ENCODE measurements at regions not wholly inside any gene's neighbourhood (a gene's known extent, or its start where the extent isn't known, plus 50 kb on each side); places are given as distances from the start of the nearest gene placed in this dataset.
A peak's percentile ranks its signal among the peaks of the same experiment; 100 is the strongest.

DNA sequence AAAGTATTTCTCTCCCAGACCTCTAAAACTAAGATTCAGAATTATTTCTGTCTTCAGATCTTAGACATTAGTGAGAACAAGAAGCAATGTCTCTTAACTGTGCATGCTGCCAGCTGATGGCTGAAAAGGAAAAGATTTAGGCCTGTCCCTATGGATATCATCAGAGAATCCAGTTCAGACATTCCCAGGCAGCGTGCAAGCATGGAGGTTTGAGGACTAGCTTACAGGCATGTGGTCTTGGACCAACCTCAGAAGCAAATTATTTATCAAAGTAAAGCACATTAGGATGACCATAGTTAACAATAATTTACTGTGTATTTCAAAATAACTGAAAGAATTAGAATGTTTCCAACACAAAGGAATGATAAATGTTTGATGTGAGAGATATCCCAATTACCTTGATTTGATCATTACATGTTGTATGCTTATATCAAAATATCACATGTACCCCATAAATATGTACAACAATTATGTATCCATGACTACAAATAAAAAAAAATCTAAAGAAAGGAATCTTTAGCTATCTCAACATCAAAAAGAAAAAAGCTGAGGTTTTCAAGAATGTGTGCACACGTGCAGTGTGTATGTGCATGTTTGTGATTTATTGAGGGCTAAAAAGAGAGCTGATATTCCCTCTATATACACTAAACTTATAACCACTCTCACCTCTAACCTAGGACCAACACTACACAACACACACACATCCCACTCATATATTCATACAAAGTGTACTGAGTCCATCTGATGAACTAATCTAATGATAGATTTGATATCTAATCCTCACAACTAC, 108.9 kb upstream of the THBS1 start:
- no peak for DNase-seq

DNA sequence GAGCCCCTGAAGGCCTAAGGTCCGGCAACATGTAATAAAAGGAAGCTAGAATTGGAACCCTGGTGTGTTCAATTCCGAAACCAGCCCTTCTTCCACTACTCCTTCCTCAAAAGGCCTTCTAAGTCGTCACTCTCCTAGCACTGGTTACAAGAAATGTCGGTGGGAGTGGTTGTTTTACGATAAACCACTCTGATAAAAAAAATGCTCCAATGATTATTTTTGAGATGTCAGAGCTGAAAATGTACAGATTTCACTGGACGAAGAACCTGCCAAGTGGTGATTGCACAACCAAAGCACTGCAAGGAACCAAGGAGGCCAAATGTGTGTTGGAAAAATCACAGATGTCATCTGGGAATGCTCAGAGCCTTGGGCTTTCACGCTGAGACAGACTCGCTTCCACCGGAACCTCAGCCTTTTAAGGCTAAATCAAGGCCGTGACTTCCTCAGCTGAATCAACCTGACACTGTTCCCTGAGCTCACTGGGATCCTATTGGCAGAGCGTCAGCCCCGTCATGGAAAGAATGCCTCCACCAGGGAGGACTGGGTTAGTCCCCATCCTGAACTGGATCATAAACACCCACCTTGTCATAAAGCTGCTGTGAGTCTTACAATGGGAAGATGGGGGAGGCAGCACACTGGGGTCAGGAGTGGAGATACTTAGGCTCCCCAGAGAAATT, 108.1 kb upstream of the THBS1 start:
- peak; percentile 88 for DNase-seq

DNA sequence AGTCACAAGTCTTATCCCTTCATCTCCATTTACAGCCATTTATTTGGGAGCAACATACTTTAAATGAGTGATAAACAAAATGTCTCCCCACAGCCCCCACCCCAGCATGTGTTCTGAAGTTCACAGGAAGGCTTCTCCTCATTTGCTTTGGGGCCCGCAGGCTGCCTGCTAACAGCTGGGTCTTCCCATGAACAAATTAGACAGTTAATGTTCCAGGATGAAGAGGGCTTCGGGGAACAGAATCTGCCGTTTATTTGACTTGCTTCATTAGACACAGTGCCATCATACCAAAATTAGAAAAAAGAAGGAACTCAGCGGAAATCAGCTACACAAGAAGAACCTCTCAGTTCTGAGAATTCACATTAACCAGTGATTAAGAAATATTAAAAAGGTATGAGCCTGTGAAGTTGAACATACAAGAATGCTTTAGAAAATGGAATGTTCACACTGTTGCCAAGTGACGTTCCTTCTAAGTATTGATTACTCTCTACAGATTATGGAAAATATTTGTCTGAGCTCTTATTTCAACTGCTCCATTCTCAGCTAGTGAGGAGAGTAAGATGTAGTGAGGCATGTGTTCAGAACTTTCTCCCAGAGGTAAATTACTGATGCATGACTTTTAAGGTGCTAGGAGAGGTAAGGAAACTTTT, 107.5 kb upstream of the THBS1 start:
- DNase-seq = peak; percentile 58

DNA sequence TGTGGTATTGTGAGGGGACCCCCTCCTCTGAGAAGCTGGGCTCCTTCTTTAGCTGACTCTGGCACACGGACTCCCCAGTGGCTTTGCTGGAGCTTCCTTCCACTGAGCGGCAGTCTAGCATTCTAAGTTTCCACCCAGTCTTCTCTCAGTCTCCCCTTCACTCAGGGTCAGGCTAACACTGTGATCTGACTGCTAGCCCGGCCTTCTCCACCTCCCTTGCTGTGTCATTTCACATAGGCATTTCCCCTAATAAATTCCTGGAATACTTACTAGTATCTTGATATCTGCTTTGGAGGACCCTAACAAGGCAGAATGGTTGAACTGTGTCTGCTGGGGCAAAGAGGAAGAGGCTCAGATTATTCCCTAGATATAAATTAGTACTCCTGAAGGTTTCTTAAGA, 106.2 kb upstream of the THBS1 start:
- no peak for DNase-seq

DNA sequence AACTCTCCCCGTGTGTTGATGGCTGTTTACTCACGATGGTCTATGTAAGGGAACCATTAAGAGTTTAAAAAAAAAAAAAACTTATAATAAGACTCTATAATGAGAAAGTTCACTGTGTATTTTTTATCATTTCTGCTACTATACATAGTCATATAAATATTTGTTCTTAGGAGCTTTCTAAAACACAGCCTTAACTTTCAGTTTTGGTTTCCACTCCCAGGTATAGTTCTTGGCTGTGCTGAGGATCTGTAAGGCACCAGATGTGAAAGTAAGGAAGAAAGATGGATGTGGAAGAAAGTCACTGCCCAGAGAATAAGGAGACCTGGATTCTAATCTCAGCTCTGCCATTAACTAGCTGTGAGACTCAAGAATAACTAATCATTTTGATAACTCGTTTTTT, 101.9 kb upstream of the THBS1 start:
- no peak for DNase-seq

DNA sequence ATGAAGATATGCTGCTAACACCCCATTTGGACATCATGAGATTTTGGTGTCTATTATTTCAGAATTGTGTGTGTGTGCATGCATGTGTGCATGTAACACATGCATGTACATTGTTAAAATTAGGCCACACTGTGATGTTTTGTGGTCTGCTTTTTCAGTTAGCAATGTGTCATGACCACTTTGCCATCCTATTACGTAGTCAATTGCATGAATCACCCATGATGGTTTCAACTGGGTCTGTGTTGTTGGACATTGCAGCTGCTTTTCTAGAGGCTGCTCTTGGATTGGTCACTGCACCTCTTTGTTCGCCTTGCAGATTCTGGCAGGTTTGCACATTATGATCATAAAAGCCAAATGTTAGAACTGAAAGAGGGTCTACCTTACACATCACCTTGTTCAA, 101.0 kb upstream of the THBS1 start:
- peak; percentile 82 for DNase-seq

DNA sequence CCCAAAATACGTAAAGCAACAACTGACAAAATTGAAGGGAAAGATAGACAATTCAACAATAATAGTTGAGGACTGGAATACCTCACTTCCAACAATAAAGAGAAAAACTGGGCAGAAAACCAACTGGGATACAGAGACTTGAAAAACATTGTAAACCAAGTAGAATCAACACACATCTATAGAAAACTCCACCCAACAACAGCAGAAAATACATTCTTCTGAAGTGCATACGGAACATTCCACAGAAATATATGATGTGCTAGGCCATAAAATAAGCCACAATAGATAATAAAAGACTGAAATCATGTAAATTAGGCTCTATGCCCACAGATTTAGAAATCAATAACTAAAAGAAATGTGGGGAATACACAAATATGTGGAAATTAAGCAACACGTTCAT, 98.4 kb upstream of the THBS1 start:
- no peak for DNase-seq

DNA sequence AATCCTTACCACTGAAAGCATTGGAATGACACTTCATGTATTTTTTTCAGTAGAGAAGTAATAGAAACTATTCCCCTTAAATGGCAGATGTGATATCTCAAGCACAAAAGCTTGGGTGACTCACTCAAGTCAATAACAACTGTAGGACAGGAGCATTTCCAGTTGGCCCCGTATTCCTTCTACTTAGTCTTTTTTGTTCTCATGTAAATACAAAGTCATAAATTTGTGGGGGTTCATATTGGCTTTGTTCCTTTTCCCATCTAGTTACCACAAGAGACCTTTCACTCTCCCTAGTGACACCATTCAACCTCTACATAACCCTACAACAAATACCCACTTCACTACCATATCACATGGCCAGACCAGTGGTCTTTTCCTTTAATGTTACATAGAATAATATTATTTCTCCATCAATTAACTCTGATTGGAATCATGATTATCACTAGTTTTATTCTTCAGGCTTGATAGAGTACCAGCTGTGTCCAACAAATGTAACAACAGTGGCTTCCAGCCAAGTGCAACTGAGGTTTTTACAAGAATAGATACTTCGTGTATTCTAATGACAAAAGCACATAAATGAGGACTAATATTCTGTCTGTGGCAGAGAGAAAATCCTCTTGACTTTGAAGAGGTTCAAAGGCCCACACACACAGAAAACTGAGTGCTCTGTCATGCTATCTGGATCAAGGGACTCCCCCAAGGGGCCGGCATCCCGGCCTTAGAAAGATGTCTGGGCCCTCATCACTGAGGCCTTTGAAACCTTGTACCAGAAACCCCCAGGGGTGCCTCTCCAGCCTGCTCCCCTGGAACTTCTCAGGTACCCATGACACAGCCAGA, 94.0 kb upstream of the THBS1 start:
- DNase-seq = no peak

DNA sequence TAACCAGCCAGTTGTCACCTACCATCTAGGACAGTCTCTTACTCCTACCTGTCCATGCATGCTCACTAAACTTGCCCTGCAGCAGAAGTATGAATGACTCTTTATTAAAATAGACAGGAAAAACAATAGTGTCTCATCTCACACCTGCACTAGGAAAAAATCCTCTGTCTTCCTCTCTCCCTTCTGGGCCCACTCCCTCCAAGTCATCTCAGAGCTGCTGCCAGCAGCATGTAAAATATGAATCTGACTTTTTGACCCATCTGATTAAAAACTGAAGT, 93.5 kb upstream of the THBS1 start:
- no peak for DNase-seq

DNA sequence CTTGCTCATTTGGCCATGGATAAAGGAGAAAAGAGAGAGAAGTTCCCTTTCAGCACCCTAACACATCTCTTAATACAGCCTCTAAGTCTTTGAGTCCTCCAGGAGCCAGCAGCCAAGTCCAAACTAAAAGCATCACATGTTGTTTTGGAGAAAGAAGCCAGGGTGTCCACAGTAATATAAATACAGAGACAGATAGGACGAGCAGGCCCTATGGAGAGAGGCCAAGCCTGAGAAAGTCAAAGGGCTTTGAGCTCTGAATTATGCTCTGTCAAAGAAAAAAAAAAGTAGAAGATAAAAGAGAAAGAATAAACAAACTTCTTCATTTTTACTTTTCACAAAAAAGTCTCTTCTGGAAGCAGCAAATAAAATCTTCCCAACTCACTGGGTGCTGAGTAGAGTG, 92.4 kb upstream of the THBS1 start:
- DNase-seq = no peak

DNA sequence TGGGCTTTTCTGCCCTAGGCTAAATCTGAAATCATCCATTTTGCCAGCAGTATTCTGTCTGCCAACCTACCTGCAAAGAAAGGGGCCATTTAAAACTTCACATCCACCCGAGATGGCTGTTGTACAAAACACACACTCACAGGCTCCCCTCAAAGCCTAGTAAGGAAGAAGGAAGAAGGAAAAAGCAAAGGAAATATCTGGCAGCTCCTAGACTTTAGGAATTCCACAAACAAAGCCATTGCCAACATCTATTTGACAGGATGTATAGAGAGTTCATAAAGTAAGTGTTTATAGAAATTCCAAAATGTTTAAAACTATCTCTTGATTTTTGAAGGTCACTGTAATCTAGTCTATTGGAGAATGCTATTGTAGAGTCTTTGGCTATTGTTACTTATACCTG, 91.9 kb upstream of the THBS1 start:
- no peak for DNase-seq

DNA sequence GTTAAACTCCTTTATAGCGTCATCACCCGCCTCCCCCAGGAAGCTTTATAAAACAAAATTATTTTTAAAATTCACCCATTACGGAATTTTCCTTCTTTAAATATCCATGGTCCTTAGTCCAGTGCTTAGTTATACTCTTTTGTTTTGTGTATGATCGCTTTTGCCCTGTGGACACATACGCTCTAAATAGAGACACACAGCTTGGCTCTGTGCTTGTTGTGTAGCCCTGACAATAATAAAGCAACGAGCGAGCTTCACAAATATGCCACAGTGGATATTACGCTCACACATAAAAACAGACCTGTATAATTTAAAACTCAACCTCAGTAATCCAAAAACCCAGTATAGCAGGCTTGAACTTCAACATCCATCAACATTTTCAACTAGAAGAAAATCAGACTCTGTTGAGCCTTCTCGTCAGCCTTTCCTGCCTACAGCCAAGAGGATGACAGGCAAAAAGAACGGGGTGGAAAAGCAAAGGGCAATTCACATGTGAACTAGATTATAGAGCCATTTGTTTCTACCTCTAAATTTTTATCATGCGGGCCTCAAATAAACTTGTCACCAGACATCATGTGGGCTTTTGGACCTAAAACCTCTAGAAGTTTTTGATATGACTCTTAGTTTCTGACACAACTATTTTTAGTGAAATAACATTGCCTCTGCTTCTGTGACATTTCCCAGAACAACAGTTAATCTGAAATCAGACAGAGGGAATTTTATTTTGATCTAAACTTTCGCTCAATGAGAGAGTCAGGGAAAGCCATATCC, 89.6 kb upstream of the THBS1 start:
- DNase-seq = no peak

DNA sequence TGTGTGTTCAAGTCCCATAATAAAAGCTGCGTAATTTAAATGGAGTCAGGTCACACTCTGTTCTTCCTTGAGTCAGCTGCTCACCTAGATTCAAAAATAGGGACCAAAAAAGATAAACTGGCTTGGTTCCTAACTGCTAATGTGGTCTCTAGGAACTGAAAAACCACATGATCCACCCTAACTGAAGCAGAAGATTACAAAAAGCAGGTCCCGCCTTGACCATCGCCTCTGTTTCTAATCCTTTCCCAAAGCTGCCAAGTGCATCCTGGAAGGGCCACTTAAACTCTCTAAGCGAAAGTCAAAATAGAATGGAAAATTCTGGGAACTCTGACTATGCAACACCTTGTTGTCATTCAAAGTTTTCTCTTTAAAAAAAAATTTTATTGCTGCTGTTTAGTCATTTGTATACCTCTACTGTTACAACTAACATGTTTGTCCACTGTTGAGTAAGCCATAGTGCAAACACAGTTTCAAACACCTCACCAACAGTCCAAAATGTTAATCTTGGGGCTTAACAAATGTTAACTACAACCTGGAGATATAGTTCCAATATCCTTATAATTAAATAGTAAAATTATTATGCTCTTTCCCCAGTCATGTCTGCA, 88.9 kb upstream of the THBS1 start:
- DNase-seq = peak; percentile 11

DNA sequence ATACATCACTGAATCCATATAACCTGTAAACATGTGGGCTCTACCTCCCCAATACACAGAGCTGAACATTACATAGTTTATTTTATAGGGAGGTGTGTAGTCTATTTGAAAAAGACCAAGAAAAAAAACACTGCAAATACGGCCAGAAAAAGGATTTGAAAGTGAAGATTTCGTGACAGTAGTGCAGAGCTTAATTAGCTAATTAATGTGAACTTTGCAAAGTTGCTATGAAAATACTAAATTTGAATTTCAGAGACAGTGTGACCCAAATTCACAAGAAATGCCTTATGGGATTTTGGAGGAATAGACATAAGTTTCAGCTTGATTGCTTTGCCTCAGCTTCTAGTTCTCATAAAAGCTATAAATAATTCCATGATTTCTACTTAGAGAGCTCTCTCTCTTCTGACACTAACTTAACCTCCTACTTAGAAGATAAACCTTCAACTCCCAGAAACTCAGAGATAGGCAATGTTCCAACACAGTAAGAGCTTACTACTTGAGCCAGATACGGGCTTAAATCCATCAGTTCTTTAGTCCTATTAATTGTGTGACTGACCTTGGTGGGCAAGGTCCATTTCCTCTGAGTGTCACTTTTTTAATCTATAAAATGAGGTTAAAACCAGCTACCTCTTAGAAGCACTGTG, 87.3 kb upstream of the THBS1 start:
- peak; percentile 28 for DNase-seq

DNA sequence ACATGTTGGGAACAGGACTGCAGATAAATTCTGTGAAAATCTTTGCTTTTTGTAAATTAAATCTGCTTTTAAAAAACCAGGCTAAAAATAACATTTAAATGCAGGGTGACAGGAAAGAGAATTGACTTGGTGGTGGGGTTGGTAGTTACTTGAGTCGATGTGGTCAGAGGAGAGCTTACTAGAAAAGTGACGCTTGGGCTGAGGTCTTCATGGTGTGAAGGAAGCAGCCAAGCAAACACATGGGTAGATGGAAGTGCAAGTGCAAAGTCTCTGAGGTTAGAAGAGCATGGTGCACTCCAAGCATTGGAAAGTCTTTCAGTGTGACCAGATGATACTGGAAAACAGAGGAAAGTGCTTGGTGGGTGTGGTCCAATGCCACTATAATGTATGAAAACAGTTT, 86.4 kb upstream of the THBS1 start:
- peak; percentile 66 for DNase-seq

DNA sequence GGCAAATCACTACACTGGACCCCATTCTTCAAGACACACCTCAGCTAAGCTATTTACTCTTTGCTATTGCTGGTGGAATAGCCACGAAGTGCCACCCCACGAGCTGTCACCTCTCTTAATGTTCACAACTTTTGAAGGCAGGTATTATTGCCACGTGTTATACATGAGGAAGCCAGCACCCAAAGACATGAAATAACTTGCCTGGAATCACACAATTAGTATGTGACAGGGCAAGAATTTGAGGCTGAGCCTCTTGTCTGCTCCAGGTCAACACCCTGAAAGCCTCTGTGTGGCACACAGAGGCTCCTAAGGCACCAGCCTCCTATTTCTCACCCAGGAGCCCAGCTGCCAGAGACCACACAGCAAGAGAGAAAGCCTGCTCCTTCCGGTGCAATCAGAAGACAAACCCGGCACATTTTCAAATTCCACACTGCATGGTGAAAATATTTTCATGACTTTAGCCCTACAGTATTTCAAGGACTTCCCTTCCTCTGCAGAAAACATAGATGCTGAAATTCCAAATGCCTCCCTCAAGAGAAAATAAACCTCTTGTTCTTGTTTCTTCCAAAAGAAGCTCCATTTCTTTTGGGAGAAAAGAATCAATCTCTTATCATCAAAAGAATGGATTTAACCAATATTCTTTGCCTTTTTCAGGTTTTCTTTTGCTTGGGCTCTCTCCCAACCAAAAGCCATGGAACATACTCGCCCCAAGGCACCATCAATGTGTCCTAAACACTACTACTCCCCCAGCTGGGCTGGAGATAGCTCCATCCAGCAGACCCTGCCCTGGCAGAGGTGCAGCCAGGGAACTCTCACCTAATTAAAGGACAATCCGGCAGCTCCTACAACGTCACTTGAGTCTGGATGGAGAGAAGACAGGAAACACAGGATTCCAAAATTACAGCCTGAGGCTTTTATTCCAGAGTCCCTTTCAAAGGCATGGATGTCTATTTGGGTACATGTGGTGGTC, 84.7 kb upstream of the THBS1 start:
- no peak for DNase-seq

DNA sequence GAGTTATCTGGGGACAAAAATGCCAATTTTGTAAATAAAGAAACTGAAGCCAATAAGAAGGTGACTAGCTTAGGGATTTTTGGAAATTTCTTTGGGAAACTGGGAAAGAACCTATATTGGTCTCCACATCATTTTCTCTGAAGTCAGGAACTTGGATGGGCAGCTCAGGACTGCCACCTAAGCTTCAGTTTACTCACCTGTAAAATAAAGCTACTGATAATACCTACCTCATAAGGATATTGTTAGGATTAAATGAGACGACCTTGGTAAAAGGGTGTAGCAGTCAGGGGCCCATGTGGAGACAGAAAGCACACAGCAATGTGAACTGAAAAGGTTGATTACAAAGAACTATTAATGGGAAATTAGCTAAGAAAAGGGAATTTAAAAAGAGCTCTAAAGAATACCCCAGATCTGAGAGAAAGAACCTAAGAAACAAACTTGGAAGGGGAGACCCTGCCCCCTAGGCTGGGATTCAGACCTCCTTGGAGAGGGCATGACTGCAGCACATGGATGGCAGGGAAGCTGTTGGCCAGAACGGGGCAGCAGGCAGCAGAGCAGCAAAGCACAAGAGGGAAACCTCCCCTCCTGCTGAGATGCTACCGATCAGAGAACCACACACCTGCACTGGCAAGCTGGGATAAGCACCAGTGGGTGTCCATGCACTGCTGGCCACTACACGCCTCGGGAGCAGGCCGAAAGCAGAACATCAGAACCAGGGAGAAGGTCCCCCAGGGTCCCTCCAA, 83.7 kb upstream of the THBS1 start:
- no peak for DNase-seq

DNA sequence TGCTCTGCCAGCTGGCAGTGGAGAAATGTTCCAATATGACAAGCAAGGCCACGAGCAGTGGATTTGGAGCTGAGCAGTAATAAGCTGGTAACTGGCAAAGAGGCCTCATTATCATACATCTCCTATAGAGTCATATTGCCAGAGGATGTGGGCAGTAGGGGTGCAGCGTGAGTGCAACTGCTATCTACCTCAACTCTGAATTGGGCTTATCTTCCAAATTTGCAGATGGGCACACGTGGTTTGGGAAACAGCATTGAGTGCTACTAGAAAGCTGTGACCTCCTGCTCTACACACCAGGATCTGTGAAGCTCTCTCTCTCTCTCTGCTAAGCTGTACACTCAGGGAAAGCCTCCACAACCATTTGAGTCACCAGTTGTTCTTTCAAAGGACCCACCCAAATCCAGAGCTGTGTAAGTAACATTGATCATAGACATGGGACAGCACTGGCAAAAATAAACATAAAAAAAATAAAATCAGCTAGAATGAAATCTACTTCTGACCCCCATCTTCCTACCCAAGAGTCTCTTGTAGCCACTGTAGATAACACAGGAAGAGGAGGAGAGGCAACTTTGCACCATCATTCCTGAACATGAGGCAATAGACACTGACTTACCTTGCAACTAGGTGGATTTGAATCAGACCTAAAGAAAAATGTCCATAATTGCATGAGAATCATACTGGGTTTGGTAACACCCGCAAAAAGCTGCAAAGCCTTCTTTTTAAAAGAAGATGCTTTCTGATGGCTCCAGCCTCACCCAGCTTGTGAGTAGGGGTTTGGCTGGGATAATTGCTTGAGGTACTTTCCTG, 82.9 kb upstream of the THBS1 start:
- no peak for DNase-seq

DNA sequence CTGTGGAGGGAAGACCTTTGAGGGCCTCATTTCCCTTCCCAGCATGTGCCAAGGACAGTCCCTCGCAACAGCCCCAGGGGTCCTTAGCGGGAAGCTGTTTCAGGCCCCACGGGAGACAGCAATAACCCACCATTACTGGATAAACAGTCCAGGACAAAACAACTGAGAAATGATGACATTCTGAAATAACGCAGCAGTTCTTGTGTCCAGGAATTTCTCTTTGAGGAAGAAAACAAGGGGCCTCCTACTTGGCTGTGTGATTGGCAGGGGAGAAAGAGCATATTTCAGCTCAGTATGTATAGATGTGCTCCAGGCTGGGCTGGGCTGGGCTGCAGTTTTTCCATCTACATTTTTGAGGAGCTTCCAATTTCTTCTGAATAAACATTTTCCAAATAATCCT, 82.2 kb upstream of the THBS1 start:
- DNase-seq = no peak
